ENCODE measurements at regions not wholly inside any gene's neighbourhood (a gene's known extent, or its start where the extent isn't known, plus 50 kb on each side); places are given as distances from the start of the nearest gene placed in this dataset.

GRCh38 chr15:37789881-37790280 is 144.6 kb upstream of the TMCO5A start:
- TF ChIP-seq POLR2AphosphoS5 (IDR thresholded peaks at IDR 0.05) (no peak), CTCF (IDR thresholded peaks at IDR 0.05) (no peak), POLR2A (IDR thresholded peaks at IDR 0.05; ENCODE audit: low read depth) (no peak)
